ENCODE measurements at regions not wholly inside any gene's neighbourhood (a gene's known extent, or its start where the extent isn't known, plus 50 kb on each side); places are given as distances from the start of the nearest gene placed in this dataset.

DNA sequence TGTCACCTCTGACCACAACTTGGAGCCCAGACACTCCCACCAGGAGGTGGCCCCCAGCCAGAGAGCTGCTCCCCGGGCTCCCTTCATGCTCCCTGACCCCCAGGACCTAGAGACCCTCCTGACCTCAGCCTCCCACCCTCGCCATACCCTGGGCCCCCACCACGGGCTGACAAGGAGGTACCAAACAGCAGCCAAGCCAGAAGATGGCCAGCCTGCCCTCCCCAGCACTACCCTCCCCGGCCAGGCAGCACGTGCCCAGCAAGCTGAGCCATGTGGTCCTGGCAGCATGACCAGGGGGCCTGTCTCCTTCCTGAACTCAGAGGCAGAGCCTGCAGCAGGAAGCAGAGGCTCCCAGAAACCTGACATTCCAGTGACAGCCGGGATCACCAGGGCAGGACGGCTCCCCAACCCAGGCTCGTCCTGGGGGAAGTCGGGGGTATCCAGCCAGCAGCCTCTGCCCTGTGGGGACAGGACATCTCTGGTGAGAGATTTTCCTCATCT, 69.4 kb upstream of the GPC1 start:
- Mint-ChIP-seq H3K36me3 (ENCODE audit: low read depth) (peaks cover 3% of the 10 kb centered on the region), H3K9me3 (peaks cover 9% of the 10 kb centered on the region), H3K27me3 (ENCODE audit: low read depth) (peaks cover 13% of the 10 kb centered on the region), H3K4me3 (no peak overlapping the region), H3K27ac (no peak overlapping the region), H3K4me1 (peaks cover 44% of the 10 kb centered on the region)
- TF ChIP-seq, protein P1, sequence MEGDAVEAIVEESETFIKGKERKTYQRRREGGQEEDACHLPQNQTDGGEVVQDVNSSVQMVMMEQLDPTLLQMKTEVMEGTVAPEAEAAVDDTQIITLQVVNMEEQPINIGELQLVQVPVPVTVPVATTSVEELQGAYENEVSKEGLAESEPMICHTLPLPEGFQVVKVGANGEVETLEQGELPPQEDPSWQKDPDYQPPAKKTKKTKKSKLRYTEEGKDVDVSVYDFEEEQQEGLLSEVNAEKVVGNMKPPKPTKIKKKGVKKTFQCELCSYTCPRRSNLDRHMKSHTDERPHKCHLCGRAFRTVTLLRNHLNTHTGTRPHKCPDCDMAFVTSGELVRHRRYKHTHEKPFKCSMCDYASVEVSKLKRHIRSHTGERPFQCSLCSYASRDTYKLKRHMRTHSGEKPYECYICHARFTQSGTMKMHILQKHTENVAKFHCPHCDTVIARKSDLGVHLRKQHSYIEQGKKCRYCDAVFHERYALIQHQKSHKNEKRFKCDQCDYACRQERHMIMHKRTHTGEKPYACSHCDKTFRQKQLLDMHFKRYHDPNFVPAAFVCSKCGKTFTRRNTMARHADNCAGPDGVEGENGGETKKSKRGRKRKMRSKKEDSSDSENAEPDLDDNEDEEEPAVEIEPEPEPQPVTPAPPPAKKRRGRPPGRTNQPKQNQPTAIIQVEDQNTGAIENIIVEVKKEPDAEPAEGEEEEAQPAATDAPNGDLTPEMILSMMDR (IDR thresholded peaks at IDR 0.05; ENCODE audit: unreplicated experiment in 3 of 3) = no peak

DNA sequence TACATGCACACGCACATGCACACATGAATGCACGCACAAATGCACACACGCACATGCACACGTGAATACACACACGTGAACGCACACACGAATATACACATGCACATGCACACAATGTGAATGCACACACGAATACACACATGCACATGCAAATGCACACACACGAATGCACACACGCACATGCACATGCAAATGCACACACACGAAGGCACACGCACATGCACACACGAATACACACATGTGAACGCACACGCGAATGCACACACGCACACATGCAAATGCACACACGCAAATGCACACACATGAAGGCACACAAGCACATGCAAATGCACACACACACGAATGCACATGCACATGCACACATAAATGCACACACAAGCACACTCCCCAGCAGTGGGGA, 68.6 kb upstream of the GPC1 start:
- H3K27ac Mint-ChIP-seq = peak overlapping the region in 1 of 3 experiments; percentile 44
- H3K27me3 Mint-ChIP-seq (ENCODE audit: low read depth) = peaks cover 13% of the 10 kb centered on the region
- H3K9me3 Mint-ChIP-seq = peaks cover 2% of the 10 kb centered on the region
- peak overlapping the region in 1 of 3 experiments; percentile 22 for H3K4me3 Mint-ChIP-seq
- H3K36me3 Mint-ChIP-seq (ENCODE audit: low read depth) = no peaks in the 10 kb centered on the region
- TF ChIP-seq, protein P1 (IDR thresholded peaks at IDR 0.05; ENCODE audit: unreplicated experiment in 3 of 3) = no peak
- H3K4me1 Mint-ChIP-seq = peaks cover 48% of the 10 kb centered on the region

DNA sequence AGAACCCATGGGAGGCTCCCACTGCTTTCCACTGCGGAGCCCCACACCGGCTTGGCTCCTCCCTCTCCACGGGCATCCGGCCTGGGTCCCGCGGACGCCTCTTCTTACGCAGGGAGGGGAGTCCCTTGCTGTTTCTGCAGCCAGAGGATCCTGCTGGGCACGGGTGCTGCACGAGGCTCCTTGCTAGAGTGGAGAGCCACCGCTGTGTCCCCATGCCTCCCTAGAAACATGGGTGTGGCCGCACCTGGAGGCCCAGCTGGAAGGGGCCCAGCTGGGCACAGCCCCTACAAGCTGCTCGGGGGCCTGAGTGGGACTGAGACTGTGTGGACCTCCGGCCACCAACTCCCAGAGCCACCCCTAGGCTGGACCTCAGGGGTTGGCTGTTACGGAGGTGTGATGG, 67.7 kb upstream of the GPC1 start:
- Mint-ChIP-seq H3K9me3 (no peaks in the 10 kb centered on the region), H3K4me1 (peaks cover 42% of the 10 kb centered on the region), H3K27me3 (ENCODE audit: low read depth) (peaks cover 13% of the 10 kb centered on the region), H3K27ac (peak overlapping the region in 1 of 3 experiments; percentile 59), H3K4me3 (no peak overlapping the region), H3K36me3 (ENCODE audit: low read depth) (no peaks in the 10 kb centered on the region)
- TF ChIP-seq, protein P1 (IDR thresholded peaks at IDR 0.05; ENCODE audit: unreplicated experiment in 3 of 3) = no peak

DNA sequence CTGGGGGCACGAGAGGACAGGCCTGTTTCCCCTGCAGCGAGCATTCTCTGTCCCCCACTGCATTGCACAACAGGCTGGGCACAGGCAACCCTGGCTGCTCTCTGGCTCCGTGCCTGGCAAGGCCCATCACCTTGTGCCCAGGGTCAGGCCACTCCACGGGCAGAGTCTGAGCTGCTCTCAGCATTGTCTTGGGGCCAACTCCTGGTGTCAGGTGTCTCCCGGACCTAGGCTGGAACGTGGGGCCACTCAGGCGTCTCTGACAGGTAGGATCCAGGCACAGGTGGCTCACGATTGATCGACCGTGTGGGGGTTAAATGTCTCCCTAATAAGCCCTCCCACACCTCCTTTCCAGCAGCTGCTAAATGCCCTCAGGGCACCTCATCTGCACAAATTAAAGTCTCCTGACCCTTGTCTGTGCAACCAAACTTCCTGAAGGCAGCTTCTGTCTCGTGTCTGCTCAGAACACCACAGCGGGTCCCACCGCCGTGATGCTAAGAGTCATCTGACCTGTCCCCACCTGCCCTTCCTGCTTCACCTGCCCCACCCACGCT, 66.6 kb upstream of the GPC1 start:
- H3K27me3 Mint-ChIP-seq (ENCODE audit: low read depth) = peaks cover 9% of the 10 kb centered on the region
- peaks cover 36% of the 10 kb centered on the region for H3K4me1 Mint-ChIP-seq
- TF ChIP-seq, protein P1 (IDR thresholded peaks at IDR 0.05; ENCODE audit: unreplicated experiment in 3 of 3) = no peak
- H3K9me3 Mint-ChIP-seq = no peaks in the 10 kb centered on the region
- no peaks in the 10 kb centered on the region for H3K36me3 Mint-ChIP-seq (ENCODE audit: low read depth)
- peak overlapping the region; percentile 52 to 53 (median 52) for H3K27ac Mint-ChIP-seq
- no peak overlapping the region for H3K4me3 Mint-ChIP-seq

DNA sequence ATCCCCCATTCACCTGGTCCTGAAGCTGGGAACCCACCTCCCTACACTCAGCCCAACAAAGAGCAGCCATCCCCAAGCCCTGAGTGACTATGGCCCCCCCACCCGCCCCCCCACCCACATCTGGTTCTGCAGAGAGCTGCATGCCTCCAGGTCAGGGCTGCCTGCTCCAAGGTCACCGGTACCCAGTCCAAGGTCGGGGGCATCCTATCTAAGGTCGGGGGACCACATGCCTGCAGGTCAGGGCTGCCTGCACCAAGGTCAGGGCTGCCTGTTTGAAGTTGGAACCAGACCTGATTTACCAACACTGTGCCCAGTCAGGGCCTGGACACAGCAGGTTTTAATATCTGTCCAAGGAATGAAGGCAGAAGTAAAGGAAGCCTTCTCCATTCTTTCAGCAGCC, 66.1 kb upstream of the GPC1 start:
- Mint-ChIP-seq H3K4me3 (no peak overlapping the region), H3K4me1 (peaks cover 31% of the 10 kb centered on the region), H3K36me3 (ENCODE audit: low read depth) (no peaks in the 10 kb centered on the region)

More for the DNA sequence above, 66.1 kb upstream of the GPC1 start:
- Mint-ChIP-seq H3K27me3 (ENCODE audit: low read depth) (peaks cover 8% of the 10 kb centered on the region), H3K27ac (peak overlapping the region; percentile 52 to 53 (median 52)), H3K9me3 (no peaks in the 10 kb centered on the region)
- TF ChIP-seq, protein P1 (IDR thresholded peaks at IDR 0.05; ENCODE audit: unreplicated experiment in 3 of 3) = no peak
